ENCODE measurements at regions not wholly inside any gene's neighbourhood (a gene's known extent, or its start where the extent isn't known, plus 50 kb on each side); places are given as distances from the start of the nearest gene placed in this dataset.

DNA sequence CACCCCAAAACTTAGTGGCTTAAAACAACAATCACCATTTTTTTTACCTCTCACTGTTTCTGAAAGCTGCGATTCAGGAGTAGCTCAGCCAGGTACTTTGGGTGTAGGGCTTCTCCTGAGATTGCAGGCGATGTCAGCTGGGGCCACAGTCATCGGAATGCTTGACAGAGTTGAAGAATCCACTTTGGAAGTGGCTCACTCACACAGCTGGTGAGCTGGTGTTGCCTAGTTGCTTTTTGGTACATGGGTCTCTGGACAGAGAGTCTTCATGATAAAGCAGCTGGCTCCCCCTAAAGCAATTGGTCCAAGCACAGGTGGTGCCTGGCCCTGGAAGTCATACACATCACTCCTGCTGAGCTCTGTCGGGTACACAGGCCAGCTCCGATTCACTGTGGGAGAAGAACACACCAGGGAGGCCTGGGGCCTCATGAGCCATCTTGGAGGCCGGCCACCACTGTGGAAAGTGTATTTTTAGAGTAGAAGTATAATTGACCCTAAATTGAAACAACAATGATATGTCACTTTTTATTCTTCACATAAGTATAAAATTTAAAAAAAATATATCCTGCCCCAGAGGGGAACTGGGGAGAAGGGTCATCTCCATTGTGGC lies 75.2 kb upstream of the GALNT2 start:
- intact Hi-C loops (cut with micrococcal nuclease; ENCODE audit: unreplicated experiment) = no loop called here
- Mint-ChIP-seq H3K9me3 (ENCODE audit: low read depth, unreplicated experiment) (no peaks in the 10 kb centered on the region), H3K27ac (ENCODE audit: unreplicated experiment) (no peak overlapping the region), H3K4me3 (ENCODE audit: low read depth, unreplicated experiment) (no peak overlapping the region), H3K4me1 (ENCODE audit: low read depth, unreplicated experiment) (no peaks in the 10 kb centered on the region), H3K27me3 (ENCODE audit: unreplicated experiment) (peaks cover 39% of the 10 kb centered on the region), H3K36me3 (ENCODE audit: insufficient read depth, unreplicated experiment) (no peaks in the 10 kb centered on the region)
- DNase-seq = no peak
- CTCF ChIA-PET = no interaction called here
- no peak for TF ChIP-seq CTCF (IDR thresholded peaks at IDR 0.05; ENCODE audit: unreplicated experiment)
- no TSS peak for BruUV-seq (replicated peaks)

- H3K36me3 Mint-ChIP-seq (ENCODE audit: insufficient read depth, unreplicated experiment) = no peaks in the 10 kb centered on the region
- DNase-seq = no peak
- no peak overlapping the region for H3K27ac Mint-ChIP-seq (ENCODE audit: unreplicated experiment)
- H3K4me1 Mint-ChIP-seq (ENCODE audit: low read depth, unreplicated experiment) = no peaks in the 10 kb centered on the region
- intact Hi-C loops (cut with micrococcal nuclease; ENCODE audit: unreplicated experiment) = no loop called here
- no peak for TF ChIP-seq CTCF (IDR thresholded peaks at IDR 0.05; ENCODE audit: unreplicated experiment)
- peaks cover 27% of the 10 kb centered on the region for H3K27me3 Mint-ChIP-seq (ENCODE audit: unreplicated experiment)
- CTCF ChIA-PET = no interaction called here
- BruUV-seq (replicated peaks) = no TSS peak
- no peak overlapping the region for H3K4me3 Mint-ChIP-seq (ENCODE audit: low read depth, unreplicated experiment)
- no peaks in the 10 kb centered on the region for H3K9me3 Mint-ChIP-seq (ENCODE audit: low read depth, unreplicated experiment)
These were observed 74.0 kb upstream of the GALNT2 start for GRCh38 chr1:229993060-229993459.

- BruUV-seq (replicated peaks) = no TSS peak
These were observed 73.1 kb upstream of the GALNT2 start for GRCh38 chr1:229993894-229994293.

GRCh38 chr1:229999004-229999670 lies 67.9 kb upstream of the GALNT2 start:
- TF ChIP-seq CTCF (IDR thresholded peaks at IDR 0.05; ENCODE audit: unreplicated experiment) = no peak
- Mint-ChIP-seq H3K9me3 (ENCODE audit: low read depth, unreplicated experiment) (no peaks in the 10 kb centered on the region), H3K4me1 (ENCODE audit: low read depth, unreplicated experiment) (no peaks in the 10 kb centered on the region), H3K27me3 (ENCODE audit: unreplicated experiment) (peaks cover 48% of the 10 kb centered on the region), H3K27ac (ENCODE audit: unreplicated experiment) (no peak overlapping the region), H3K36me3 (ENCODE audit: insufficient read depth, unreplicated experiment) (no peaks in the 10 kb centered on the region), H3K4me3 (ENCODE audit: low read depth, unreplicated experiment) (no peak overlapping the region)
- no TSS peak for BruUV-seq (replicated peaks)
- DNase-seq = no peak
- intact Hi-C loops (cut with micrococcal nuclease; ENCODE audit: unreplicated experiment) = no loop called here
- CTCF ChIA-PET = no interaction called here

More at GRCh38 chr1:229993894-229994293, 73.1 kb upstream of the GALNT2 start:
- CTCF ChIA-PET = no interaction called here
- Mint-ChIP-seq H3K27ac (ENCODE audit: unreplicated experiment) (no peak overlapping the region), H3K36me3 (ENCODE audit: insufficient read depth, unreplicated experiment) (no peaks in the 10 kb centered on the region), H3K4me3 (ENCODE audit: low read depth, unreplicated experiment) (no peak overlapping the region), H3K4me1 (ENCODE audit: low read depth, unreplicated experiment) (no peaks in the 10 kb centered on the region), H3K27me3 (ENCODE audit: unreplicated experiment) (peaks cover 19% of the 10 kb centered on the region), H3K9me3 (ENCODE audit: low read depth, unreplicated experiment) (no peaks in the 10 kb centered on the region)
- intact Hi-C loops (cut with micrococcal nuclease; ENCODE audit: unreplicated experiment) = no loop called here
- no peak for TF ChIP-seq CTCF (IDR thresholded peaks at IDR 0.05; ENCODE audit: unreplicated experiment)
- DNase-seq = no peak

Measured in Calu3 (cell line).